CD4-positive, alpha-beta T cell treated with Interleukin-2 at 100 ng/mL for 4 hours (primary cell): ENCODE measurements at regions not wholly inside any gene's neighbourhood (a gene's known extent, or its start where the extent isn't known, plus 50 kb on each side); places are given as distances from the start of the nearest gene placed in this dataset.
"Not testable (repeated sequence)": the region's sequence is repeated elsewhere in the genome, so short reads cannot be mapped to it uniquely, and the experiment has no call there.

ENCODE experiments used
- DNase-seq: peaks from one replicate; pipeline ENCODE4 v3.0.0-alpha.2; 2020; ENCODE audit warnings: low spot score

DNA sequence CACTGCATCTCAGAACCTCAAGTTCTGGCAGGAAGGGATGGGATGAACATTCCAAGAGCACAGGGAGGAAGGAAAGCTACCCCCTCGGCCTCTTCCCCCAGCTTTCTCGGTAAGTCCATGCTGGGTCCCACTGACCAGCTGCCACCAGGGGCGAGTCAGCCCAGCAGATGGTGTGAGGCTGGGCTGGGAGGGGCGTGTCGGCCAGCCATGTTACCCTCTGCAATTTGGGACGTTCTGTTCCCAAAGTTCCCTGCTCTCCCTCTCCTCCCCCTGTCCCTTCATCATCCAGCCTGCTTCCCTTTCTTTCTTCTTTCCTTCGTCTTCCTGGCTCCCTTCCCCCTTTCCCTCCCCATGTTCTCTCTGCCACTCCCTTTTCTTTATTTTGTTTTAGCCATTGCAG lies 74.3 kb upstream of the TNP1 start:
- DNase-seq = no peak

DNA sequence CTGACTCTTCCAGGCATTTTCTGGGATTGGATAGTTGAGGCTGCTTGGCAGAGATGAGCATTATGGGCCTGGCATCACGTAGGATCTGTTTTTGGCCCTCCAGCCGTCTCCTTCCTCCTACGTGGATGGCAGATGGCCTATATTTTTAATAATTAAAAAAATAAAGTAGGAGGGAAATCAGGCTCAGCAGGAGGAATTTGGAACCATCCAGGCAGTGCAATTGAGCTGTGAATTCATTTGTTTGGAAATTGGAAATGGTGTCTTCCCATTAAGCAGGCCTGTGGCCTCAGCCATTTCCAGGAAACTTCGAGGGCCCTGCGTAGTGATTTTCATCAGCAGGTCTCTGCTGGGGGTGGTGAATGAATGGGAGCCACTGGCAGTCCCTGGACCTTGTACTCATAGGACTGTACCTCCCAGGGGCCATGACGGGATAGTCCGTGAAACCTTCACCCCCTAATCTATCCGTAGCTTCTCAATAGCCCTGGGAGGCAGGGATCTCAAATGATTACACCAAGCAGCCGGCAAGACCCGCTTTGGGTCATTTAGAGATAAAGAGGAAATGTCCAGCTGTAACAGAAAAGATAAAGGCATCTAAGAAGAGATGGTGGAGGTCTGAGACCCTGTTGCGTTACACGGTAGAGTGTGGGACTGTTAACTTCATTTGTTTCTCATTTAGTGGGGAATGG lies 73.1 kb upstream of the TNP1 start:
- no peak for DNase-seq

GRCh38 chr2:216932113-216932862 lies 72.4 kb upstream of the TNP1 start:
- DNase-seq = no peak

DNA sequence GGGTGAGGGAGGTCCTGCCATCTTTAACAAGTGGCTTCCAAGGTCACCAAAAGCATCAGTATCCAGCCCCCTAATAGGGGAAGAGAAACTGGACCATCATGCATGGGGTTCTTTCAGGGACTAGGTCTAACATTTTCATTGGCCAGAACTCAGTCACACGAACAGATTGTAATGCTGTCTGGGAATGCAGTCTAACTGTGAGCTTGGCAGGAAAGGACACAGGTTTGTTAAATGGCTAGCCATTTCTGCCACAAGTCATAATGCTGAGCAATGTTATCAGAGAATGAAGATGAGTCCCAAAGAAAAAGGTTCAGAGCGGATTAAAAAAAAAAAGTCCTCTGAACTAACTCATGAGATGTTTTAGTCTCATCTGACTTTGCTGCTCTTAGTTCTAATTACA lies 70.9 kb upstream of the TNP1 start:
- no peak for DNase-seq

DNA sequence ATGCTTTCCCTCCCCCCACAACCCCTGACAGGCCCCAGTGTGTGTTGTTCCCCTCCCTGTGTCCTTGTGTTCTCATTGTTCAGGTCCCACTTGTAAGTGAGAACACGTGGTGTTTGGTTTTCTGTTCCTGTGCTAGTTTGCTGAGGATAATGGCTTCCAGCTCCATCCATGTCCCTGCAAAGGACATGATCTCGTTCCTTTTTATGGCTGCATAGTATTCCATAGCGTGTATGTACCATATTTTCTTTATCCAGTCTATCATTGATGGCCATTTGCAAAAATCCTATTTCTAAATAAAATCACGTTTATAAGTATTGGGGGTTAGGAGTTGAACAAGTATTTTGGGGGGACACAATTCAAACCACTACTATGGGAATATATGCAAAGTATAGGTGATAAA lies 69.5 kb upstream of the TNP1 start:
- DNase-seq = not testable (repeated sequence)

DNA sequence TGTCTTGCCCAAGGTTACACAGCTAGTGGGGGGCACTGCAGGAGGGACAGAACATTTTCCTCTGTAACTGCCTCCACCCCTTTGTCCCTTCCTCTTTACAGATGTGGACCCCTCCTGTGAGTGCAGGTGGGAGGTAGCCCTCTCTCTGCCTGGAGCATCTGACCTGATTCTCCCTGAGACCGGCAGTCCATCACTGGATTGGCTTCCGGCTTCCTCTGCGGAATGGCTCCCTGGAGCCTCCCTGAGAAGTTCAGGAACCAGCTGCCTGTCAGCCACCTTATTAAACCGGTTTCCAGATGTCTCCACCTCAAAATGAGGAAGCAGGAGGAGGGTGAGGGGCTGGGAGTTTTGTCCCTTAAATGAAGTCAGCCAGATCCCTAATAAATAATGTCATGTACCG lies 67.3 kb upstream of the TNP1 start:
- no peak for DNase-seq

GRCh38 chr2:216925636-216926366 lies 65.9 kb upstream of the TNP1 start:
- DNase-seq = no peak

GRCh38 chr2:216925006-216925405 lies 65.1 kb upstream of the TNP1 start:
- no peak for DNase-seq

GRCh38 chr2:216923706-216924105 lies 63.8 kb upstream of the TNP1 start:
- no peak for DNase-seq

- DNase-seq = no peak
These were observed 62.4 kb upstream of the TNP1 start for GRCh38 chr2:216922175-216922780.

DNA sequence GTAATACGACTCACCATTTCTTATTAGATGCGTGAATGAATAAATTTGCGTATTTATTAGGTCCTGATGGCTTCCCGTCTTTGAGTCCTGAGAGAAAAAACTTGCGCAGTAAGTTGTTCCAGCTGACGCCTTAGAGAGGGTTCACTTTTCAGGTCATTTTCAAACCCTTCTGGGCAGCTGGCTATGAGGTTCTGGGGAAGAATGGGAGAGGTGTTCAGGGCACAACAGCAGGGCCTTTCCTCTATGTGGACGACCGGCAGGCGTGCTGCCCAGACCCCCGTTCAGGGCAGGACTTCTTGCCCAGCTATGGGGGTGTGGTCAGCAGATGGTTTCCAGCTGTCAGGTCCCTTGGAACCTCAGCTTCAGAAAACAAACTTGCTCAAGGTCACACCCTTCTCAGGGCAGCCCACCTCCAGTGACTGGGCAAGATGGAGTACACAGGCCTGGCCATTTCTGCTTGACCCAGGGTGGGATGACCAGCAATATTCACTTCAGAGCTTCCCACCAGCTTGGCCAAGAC lies 61.1 kb upstream of the TNP1 start:
- DNase-seq = no peak

GRCh38 chr2:216920143-216920876 lies 60.4 kb upstream of the TNP1 start:
- DNase-seq = no peak

DNA sequence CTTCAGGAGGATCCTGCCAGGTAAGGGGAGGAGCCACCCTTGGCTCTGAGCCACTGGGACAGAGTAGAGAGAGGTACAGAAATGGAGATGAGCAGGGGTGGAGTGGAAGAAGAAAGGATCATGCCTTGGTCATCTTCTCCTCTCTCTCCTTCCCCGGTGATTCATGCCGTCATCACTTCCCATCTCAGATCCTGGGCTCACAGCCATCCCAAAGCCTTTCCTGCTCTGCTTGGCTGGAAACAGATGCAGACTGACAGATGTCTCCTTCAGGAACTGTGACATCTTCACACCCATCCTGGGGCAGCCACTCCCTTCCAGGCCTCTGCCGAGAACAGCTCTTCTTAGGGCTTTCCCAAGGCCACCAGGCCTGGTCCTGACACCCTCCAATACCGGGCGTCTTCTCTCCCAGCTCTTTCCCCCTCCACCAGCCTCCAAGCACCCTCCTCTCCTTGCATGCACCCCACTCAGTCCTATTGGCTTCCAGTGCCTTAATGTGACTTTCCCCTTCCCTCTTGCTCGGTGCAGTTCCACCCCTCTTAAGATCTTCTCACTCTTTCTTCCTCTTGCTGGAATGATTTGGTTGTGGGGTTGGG lies 58.3 kb upstream of the TNP1 start:
- no peak for DNase-seq

GRCh38 chr2:216916956-216917650 lies 57.2 kb upstream of the TNP1 start:
- DNase-seq = no peak

DNA sequence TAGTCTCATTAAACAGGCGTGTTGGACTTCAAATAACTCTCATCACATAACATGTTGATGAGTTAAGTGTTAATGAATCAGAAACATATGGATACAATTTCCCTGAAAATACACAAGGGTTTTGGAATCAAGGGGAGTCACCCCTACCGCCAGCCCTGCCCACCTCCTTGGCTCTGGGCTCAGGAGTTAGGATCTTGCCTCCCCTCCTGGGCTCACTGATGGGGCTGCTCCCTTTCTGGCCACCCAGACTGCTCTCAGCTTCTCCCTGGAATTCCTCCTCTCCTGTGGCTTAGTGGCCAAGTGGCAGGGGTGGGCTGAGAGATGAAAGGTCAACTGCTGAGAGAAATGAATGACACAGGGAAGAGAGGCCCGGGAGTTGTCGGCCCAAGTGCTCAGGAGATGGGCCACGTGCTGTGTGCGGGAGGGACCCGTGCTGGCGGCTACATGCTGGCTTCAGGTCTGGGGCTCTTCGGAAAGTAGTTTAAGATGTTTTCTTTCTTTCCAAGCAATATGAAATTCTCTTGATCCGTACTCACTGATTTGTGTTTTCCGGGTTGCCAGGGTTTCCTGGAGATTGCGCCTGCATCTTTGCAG lies 55.8 kb upstream of the TNP1 start:
- no peak for DNase-seq

DNA sequence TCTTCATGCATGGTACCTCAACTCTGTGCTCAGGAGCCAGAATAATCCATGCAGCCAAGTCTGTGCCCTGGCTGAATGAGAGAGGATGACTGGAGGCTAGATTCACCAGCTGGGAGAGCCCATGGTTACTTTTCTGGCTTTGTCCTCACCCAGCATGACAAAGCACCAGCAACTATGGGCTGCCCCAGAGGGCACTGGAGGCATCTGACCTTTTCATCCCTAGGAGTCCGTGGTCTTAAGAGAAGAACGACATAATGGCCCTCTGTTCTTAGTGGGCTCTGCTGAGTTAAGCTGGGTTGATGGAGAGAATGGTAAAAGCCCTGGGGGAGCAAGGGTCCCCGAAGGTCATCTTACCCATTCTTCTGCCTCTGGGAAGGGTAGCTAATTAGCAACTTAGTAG lies 54.6 kb upstream of the TNP1 start:
- no peak for DNase-seq

GRCh38 chr2:216911886-216912285 lies 52.0 kb upstream of the TNP1 start:
- no peak for DNase-seq

DNA sequence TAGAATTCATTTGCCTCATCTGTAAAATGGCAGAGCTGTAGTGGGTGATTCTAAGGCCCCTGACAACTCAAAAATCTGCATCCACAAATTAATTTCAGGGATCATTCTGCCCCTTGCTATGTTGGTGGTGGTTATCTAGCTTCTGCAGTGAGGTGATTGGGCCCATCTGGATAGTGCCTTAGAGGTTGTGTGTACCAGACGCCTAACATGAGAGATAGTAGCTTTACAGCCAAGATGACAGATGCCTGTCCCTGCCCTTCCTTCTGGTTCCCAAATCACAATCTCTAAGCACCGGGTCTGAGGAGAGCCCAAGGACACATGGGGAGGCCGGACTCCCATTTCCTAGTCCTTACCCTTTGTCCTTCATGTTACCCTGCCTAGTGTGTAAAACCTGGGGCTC lies 51.1 kb upstream of the TNP1 start:
- no peak for DNase-seq

DNA sequence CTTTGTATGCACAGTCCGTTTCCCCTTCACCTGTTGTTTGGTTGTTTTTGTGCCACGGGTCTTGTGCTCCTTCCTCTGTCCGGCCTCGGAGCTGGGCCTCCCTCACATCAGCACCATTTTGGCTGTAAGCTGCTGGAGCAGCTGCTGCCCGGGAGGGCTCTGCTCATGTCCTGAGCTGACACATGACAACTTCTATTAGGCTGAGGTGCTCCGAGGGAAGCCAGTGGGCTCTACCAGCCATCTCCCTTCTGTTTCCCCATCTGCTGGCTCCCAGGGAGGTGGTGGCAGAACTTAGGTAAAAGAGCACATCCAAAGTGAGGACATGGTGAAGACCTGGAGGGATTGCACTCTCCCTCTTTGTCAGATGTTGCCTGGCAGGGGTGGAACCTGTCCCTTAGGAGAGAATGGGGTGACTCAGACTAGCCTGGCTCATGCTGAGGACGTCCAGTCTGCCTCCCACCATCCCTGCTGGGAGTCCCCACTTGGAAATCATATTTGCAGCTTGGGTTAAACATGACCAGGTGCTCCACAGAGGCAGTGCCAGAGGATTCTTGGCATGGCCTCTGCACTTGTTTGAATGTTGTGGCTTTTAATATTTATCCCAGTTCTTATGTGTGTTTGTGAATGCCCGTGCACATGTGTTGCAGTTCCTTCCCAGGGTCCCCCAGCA lies 49.8 kb upstream of the TNP1 start:
- DNase-seq = no peak
